Globus pallidus (tissue), 1 donor: ENCODE measurements at regions not wholly inside any gene's neighbourhood (a gene's known extent, or its start where the extent isn't known, plus 50 kb on each side); places are given as distances from the start of the nearest gene placed in this dataset.

Experiments
- DNase-seq: peaks from one replicate; pipeline ENCODE4 v3.0.0-alpha.2; 2015; ENCODE audit warnings: low spot score

GRCh38 chr5:135662683-135663082, 83.9 kb upstream of the CXCL14 start:
- no peak for DNase-seq

GRCh38 chr5:135662061-135662481, 83.3 kb upstream of the CXCL14 start:
- no peak for DNase-seq

- no peak for DNase-seq
These were observed 82.2 kb upstream of the CXCL14 start for GRCh38 chr5:135660826-135661575.

GRCh38 chr5:135657536-135658305, 78.9 kb upstream of the CXCL14 start:
- no peak for DNase-seq

GRCh38 chr5:135655468-135655815, 76.7 kb upstream of the CXCL14 start:
- no peak for DNase-seq

- DNase-seq, result no peak
These were observed 76.1 kb upstream of the CXCL14 start for GRCh38 chr5:135654761-135655467.

- DNase-seq, result no peak
These were observed 72.4 kb upstream of the CXCL14 start for GRCh38 chr5:135651156-135651555.

GRCh38 chr5:135650081-135650480, 71.3 kb upstream of the CXCL14 start:
- no peak for DNase-seq

- no peak for DNase-seq
These were observed 70.6 kb upstream of the CXCL14 start for GRCh38 chr5:135649435-135649834.

GRCh38 chr5:135648116-135648515, 69.3 kb upstream of the CXCL14 start:
- DNase-seq, result no peak

GRCh38 chr5:135645336-135646180, 66.8 kb upstream of the CXCL14 start:
- DNase-seq, result no peak

GRCh38 chr5:135644816-135645215, 66.0 kb upstream of the CXCL14 start:
- DNase-seq, result no peak

- DNase-seq, result no peak
These were observed 65.3 kb upstream of the CXCL14 start for GRCh38 chr5:135643881-135644766.

GRCh38 chr5:135642934-135643333, 64.1 kb upstream of the CXCL14 start:
- DNase-seq, result no peak

GRCh38 chr5:135642488-135642870, 63.7 kb upstream of the CXCL14 start:
- no peak for DNase-seq

GRCh38 chr5:135641734-135642487, 63.1 kb upstream of the CXCL14 start:
- DNase-seq, result no peak

GRCh38 chr5:135641319-135641718, 62.5 kb upstream of the CXCL14 start:
- DNase-seq, result no peak

GRCh38 chr5:135635451-135635850, 56.7 kb upstream of the CXCL14 start:
- DNase-seq, result no peak

GRCh38 chr5:135632798-135633197, 54.0 kb upstream of the CXCL14 start:
- no peak for DNase-seq

- no peak for DNase-seq
These were observed 52.6 kb upstream of the CXCL14 start for GRCh38 chr5:135631391-135631790.
